Gastrocnemius medialis (tissue), 4 donors: ENCODE measurements at regions not wholly inside any gene's neighbourhood (a gene's known extent, or its start where the extent isn't known, plus 50 kb on each side); places are given as distances from the start of the nearest gene placed in this dataset.

Experiments used
- CTCF ChIP-seq, 5 experiments: fragments of 450-650 bp in 3 of 5; fragments of 200-600 bp in 2 of 5; sonication (generic) in 2 of 5; IDR thresholded peaks in 4 of 5; conservative IDR thresholded peaks in 1 of 5; 1 replicate in 4 of 5; 2 replicates in 1 of 5; pipeline ENCODE4 v1.5.1; 2016 to 2019; ENCODE audit warnings: antibody characterized with exemption in 5 of 5, mild to moderate bottlenecking in 3 of 5, moderate library complexity in 3 of 5
- POLR2A ChIP-seq, 2 donors: fragments of 450-650 bp; IDR thresholded peaks; one replicate each; pipeline ENCODE4 v1.6.1; 2017; ENCODE audit warnings: antibody characterized with exemption in 2 of 2, mild to moderate bottlenecking in 2 of 2, moderate library complexity in 2 of 2

GRCh38 chr7:81573932-81574331 lies 195.9 kb downstream of the HGF start:
- TF ChIP-seq POLR2A (IDR thresholded peaks at IDR 0.05) (no peak), CTCF (IDR thresholded peaks at IDR 0.05 in 4 of 5, conservative IDR thresholded peaks at IDR 0.05 in 1 of 5) (no peak)
